H9 (cell line): ENCODE measurements at regions not wholly inside any gene's neighbourhood (a gene's known extent, or its start where the extent isn't known, plus 50 kb on each side); places are given as distances from the start of the nearest gene placed in this dataset.

Experiments used
- DNase-seq: peaks from one replicate; pipeline ENCODE4 v3.0.0-alpha.2; 2017
- H2AFZ ChIP-seq: one replicate; pipeline ENCODE4 v1.6.1; 2013; ENCODE audit warnings: mild to moderate bottlenecking, low read length, control low read depth, moderate library complexity
- H2AK5ac ChIP-seq: 2 replicates; pipeline ENCODE4 v1.6.1; 2013; ENCODE audit warnings: low read length, control low read depth, mixed read lengths; ENCODE audit not compliant: insufficient read length
- H2BK120ac ChIP-seq: one replicate; pipeline ENCODE4 v1.6.1; 2013; ENCODE audit warnings: low read depth, mild to moderate bottlenecking, low read length, control low read depth, inconsistent platforms; ENCODE audit not compliant: poor library complexity, severe bottlenecking
- H2BK12ac ChIP-seq: 2 replicates; pipeline ENCODE4 v1.6.1; 2013; ENCODE audit warnings: low read length, control low read depth, mixed read lengths, low read depth; ENCODE audit not compliant: insufficient read length
- H2BK15ac ChIP-seq: 2 replicates; pipeline ENCODE4 v1.6.1; 2013; ENCODE audit warnings: low read depth, low read length, control low read depth
- H2BK20ac ChIP-seq: one replicate; pipeline ENCODE4 v1.6.1; 2013; ENCODE audit warnings: low read depth, mild to moderate bottlenecking, low read length, control low read depth, inconsistent platforms; ENCODE audit not compliant: poor library complexity, severe bottlenecking
- H2BK5ac ChIP-seq: 2 replicates; pipeline ENCODE4 v1.6.1; 2013; ENCODE audit warnings: low read length, control low read depth, mixed read lengths; ENCODE audit not compliant: insufficient read length
- H3K14ac ChIP-seq: 2 replicates; pipeline ENCODE4 v1.6.1; 2013; ENCODE audit warnings: low read length, control low read depth; ENCODE audit not compliant: insufficient read depth
- H3K18ac ChIP-seq: 2 replicates; pipeline ENCODE4 v1.6.1; 2013; ENCODE audit warnings: low read depth, mild to moderate bottlenecking, mixed read lengths, low read length, control low read depth; ENCODE audit not compliant: insufficient read length
- H3K23ac ChIP-seq: 2 replicates; pipeline ENCODE4 v1.6.1; 2013; ENCODE audit warnings: low read length, control low read depth, mixed read lengths, low read depth; ENCODE audit not compliant: insufficient read length
- H3K23me2 ChIP-seq: 2 replicates; pipeline ENCODE4 v1.6.1; 2013; ENCODE audit warnings: low read depth, mild to moderate bottlenecking, mixed read lengths, low read length, control low read depth; ENCODE audit not compliant: insufficient read length, poor library complexity, severe bottlenecking
- H3K27ac ChIP-seq: 2 replicates; pipeline ENCODE4 v1.5.1; 2013; ENCODE audit warnings: low read length, control low read depth, mixed read lengths, low read depth; ENCODE audit not compliant: insufficient read length
- H3K27me3 ChIP-seq: 2 replicates; pipeline ENCODE4 v1.6.1; 2013; ENCODE audit warnings: low read length, control low read depth, inconsistent platforms; ENCODE audit not compliant: insufficient read depth
- H3K4ac ChIP-seq: 2 replicates; pipeline ENCODE4 v1.6.1; 2013; ENCODE audit warnings: low read depth, mild to moderate bottlenecking, control low read depth, inconsistent platforms, low read length, moderate library complexity
- H3K4me1 ChIP-seq: 2 replicates; pipeline ENCODE4 v1.6.1; 2013; ENCODE audit warnings: low read length, control low read depth, inconsistent platforms; ENCODE audit not compliant: insufficient read depth
- H3K4me2 ChIP-seq: 2 replicates; pipeline ENCODE4 v1.6.1; 2013; ENCODE audit warnings: low read length, control low read depth, mixed read lengths; ENCODE audit not compliant: insufficient read length, insufficient read depth
- H3K56ac ChIP-seq: 2 replicates; pipeline ENCODE4 v1.6.1; 2013; ENCODE audit warnings: low read depth, mild to moderate bottlenecking, mixed read lengths, low read length, control low read depth; ENCODE audit not compliant: insufficient read length
- H3K79me1 ChIP-seq: 2 replicates; pipeline ENCODE4 v1.6.1; 2013; ENCODE audit warnings: low read depth, mild to moderate bottlenecking, moderate library complexity, low read length, control low read depth, inconsistent platforms; ENCODE audit not compliant: insufficient read depth, poor library complexity, severe bottlenecking
- H3K79me2 ChIP-seq: 2 replicates; pipeline ENCODE4 v1.6.1; 2013; ENCODE audit warnings: low read length, control low read depth, inconsistent platforms; ENCODE audit not compliant: insufficient read depth
- H3K9ac ChIP-seq: 2 replicates; pipeline ENCODE4 v1.6.1; 2013; ENCODE audit warnings: low read length, control low read depth, mixed read lengths; ENCODE audit not compliant: insufficient read length; ENCODE audit errors: extremely low read depth
- H3K9me3 ChIP-seq: one replicate; pipeline ENCODE4 v1.6.1; 2013; ENCODE audit warnings: low read depth, low read length, inconsistent platforms; ENCODE audit not compliant: control insufficient read depth
- H3T11ph ChIP-seq: one replicate; pipeline ENCODE4 v1.6.1; 2013; ENCODE audit warnings: mild to moderate bottlenecking, low read length, control low read depth, inconsistent platforms
- H4K20me1 ChIP-seq: one replicate; pipeline ENCODE4 v1.6.1; 2013; ENCODE audit not compliant: control insufficient read depth, insufficient read length, insufficient read depth
- H4K5ac ChIP-seq: 2 replicates; pipeline ENCODE4 v1.6.1; 2013; ENCODE audit warnings: low read depth, mild to moderate bottlenecking, mixed read lengths, low read length, control low read depth; ENCODE audit not compliant: insufficient read length
- H4K8ac ChIP-seq: replicated peaks from 2 replicates; pipeline ENCODE4 v1.6.1; 2013; ENCODE audit warnings: low read length, control low read depth, mixed read lengths, low read depth; ENCODE audit not compliant: insufficient read length
- H4K91ac ChIP-seq: 2 replicates; pipeline ENCODE4 v1.6.1; 2013; ENCODE audit warnings: low read depth, mild to moderate bottlenecking, moderate library complexity, mixed read lengths, low read length, control low read depth; ENCODE audit not compliant: insufficient read length
- H3K27ac Mint-ChIP-seq, 3 experiments: 2 replicates in 2 of 3; 3 replicates in 1 of 3; pipeline ENCODE4 v1.8.0; 2020 to 2021; ENCODE audit warnings: mixed read lengths in 3 of 3, mild to moderate bottlenecking in 1 of 3, moderate library complexity in 1 of 3
- H3K27me3 Mint-ChIP-seq: 2 replicates; pipeline ENCODE4 v1.8.0; 2021; ENCODE audit warnings: low read depth, mild to moderate bottlenecking, moderate library complexity, mixed read lengths
- H3K36me3 Mint-ChIP-seq, 3 experiments: 2 replicates in 2 of 3; 3 replicates in 1 of 3; pipeline ENCODE4 v1.8.0; 2020 to 2021; ENCODE audit warnings: low read depth in 3 of 3, mixed read lengths in 3 of 3; ENCODE audit not compliant: insufficient read depth in 1 of 3
- H3K4me1 Mint-ChIP-seq, 2 experiments: 2 replicates each; pipeline ENCODE4 v1.8.0; 2020; ENCODE audit warnings: mixed read lengths in 2 of 2
- H3K4me3 Mint-ChIP-seq, 2 experiments: 2 replicates in 1 of 2; 3 replicates in 1 of 2; pipeline ENCODE4 v1.8.0; 2020 to 2021; ENCODE audit warnings: mild to moderate bottlenecking in 2 of 2, mixed read lengths in 2 of 2, moderate library complexity in 1 of 2
- H3K9me3 Mint-ChIP-seq, 2 experiments: 2 replicates in 1 of 2; 3 replicates in 1 of 2; pipeline ENCODE4 v1.8.0; 2020; ENCODE audit warnings: mild to moderate bottlenecking in 2 of 2, mixed read lengths in 2 of 2, moderate library complexity in 1 of 2
- CTCF ChIP-seq: fragments of 200-600 bp; sonication (generic); conservative IDR thresholded peaks from 3 replicates; pipeline ENCODE4 v1.8.0; 2021; ENCODE audit warnings: antibody characterized with exemption, mild to moderate bottlenecking

GRCh38 chr6:81371930-81372329, 380.6 kb downstream of the TENT5A start:
- Mint-ChIP-seq H3K36me3 (no peaks in the 10 kb centered on the region), H3K27ac (no peak overlapping the region; a peak in 1 of 7 replicates), H3K4me1 (no peaks in the 10 kb centered on the region), H3K4me3 (no peak overlapping the region), H3K9me3 (no peaks in the 10 kb centered on the region; a peak in 1 of 5 replicates), H3K27me3 (no peaks in the 10 kb centered on the region; the same call in 1 of the 2 replicates)
- no peak overlapping the region for H2BK12ac ChIP-seq
- TF ChIP-seq CTCF = no peak
- no peak overlapping the region for H3K4me2 ChIP-seq
- H3K27ac ChIP-seq = no peak overlapping the region
- no peak overlapping the region for H4K8ac ChIP-seq
- DNase-seq = no peak
- no peak overlapping the region for H2AFZ ChIP-seq
- H2BK20ac ChIP-seq = no peak overlapping the region
- no peaks in the 10 kb centered on the region for H3K79me1 ChIP-seq
- H3K9me3 ChIP-seq = no peaks in the 10 kb centered on the region
- H3K14ac ChIP-seq = no peak overlapping the region
- no peak overlapping the region for H3T11ph ChIP-seq
- no peak overlapping the region for H3K9ac ChIP-seq
- no peak overlapping the region for H3K23ac ChIP-seq
- no peaks in the 10 kb centered on the region for H4K20me1 ChIP-seq
- no peak overlapping the region for H2BK5ac ChIP-seq
- H4K91ac ChIP-seq = no peak overlapping the region
- H3K18ac ChIP-seq = no peak overlapping the region
- no peak overlapping the region for H4K5ac ChIP-seq
- no peaks in the 10 kb centered on the region for H3K79me2 ChIP-seq
- H3K56ac ChIP-seq = no peak overlapping the region
- no peaks in the 10 kb centered on the region for H3K4me1 ChIP-seq
- H3K23me2 ChIP-seq = no peaks in the 10 kb centered on the region
- H3K4ac ChIP-seq = no peak overlapping the region
- H3K27me3 ChIP-seq = no peaks in the 10 kb centered on the region
- H2BK15ac ChIP-seq = no peak overlapping the region
- no peak overlapping the region for H2BK120ac ChIP-seq
- no peak overlapping the region for H2AK5ac ChIP-seq
